ENCODE measurements at regions not wholly inside any gene's neighbourhood (a gene's known extent, or its start where the extent isn't known, plus 50 kb on each side); places are given as distances from the start of the nearest gene placed in this dataset.

- TF ChIP-seq CTCF (conservative IDR thresholded peaks at IDR 0.05; ENCODE audit: low read length) (no peak), EZH2phosphoT487 (IDR thresholded peaks at IDR 0.05; ENCODE audit: borderline replicate concordance, low read depth, low read length) (no peak)
Observed at GRCh38 chr18:40006634-40007033, 1948.4 kb upstream of the PIK3C3 start.
